ENCODE measurements at regions not wholly inside any gene's neighbourhood (a gene's known extent, or its start where the extent isn't known, plus 50 kb on each side); places are given as distances from the start of the nearest gene placed in this dataset.

- Histone ChIP-seq H3K4me3 (ENCODE audit: low read length in 2 of 2) (no peak overlapping the region), H3K27me3 (ENCODE audit: control insufficient read depth in 2 of 2, insufficient read depth in 2 of 2, low read length in 2 of 2) (no peaks in the 10 kb centered on the region), H3K36me3 (ENCODE audit: control insufficient read depth in 2 of 2, insufficient read depth in 2 of 2, low read length in 2 of 2) (no peaks in the 10 kb centered on the region), H3K4me1 (ENCODE audit: control insufficient read depth in 2 of 2, insufficient read depth in 2 of 2, low read length in 2 of 2) (no peaks in the 10 kb centered on the region), H3K9ac (ENCODE audit: low read depth in 1 of 2, low read length in 2 of 2) (no peak overlapping the region), H3K9me3 (ENCODE audit: control insufficient read depth in 2 of 2, low read length in 2 of 2) (no peaks in the 10 kb centered on the region), H3K27ac (ENCODE audit: low read depth in 2 of 2, low read length in 2 of 2) (no peak overlapping the region)
Observed at GRCh38 chr10:117781216-117781831, 238.8 kb downstream of the EMX2 start.

- H3K9me3 ChIP-seq (ENCODE audit: control insufficient read depth in 2 of 2, low read length in 2 of 2), result no peaks in the 10 kb centered on the region
- no peak overlapping the region for H3K27ac ChIP-seq (ENCODE audit: low read depth in 2 of 2, low read length in 2 of 2)
- no peaks in the 10 kb centered on the region for H3K27me3 ChIP-seq (ENCODE audit: control insufficient read depth in 2 of 2, insufficient read depth in 2 of 2, low read length in 2 of 2)
- no peaks in the 10 kb centered on the region for H3K36me3 ChIP-seq (ENCODE audit: control insufficient read depth in 2 of 2, insufficient read depth in 2 of 2, low read length in 2 of 2)
- H3K9ac ChIP-seq (ENCODE audit: low read depth in 1 of 2, low read length in 2 of 2), result no peak overlapping the region
- H3K4me3 ChIP-seq (ENCODE audit: low read length in 2 of 2), result no peak overlapping the region
- H3K4me1 ChIP-seq (ENCODE audit: control insufficient read depth in 2 of 2, insufficient read depth in 2 of 2, low read length in 2 of 2), result no peaks in the 10 kb centered on the region
Observed at GRCh38 chr10:117782276-117782675, 239.7 kb downstream of the EMX2 start.

GRCh38 chr10:117783698-117784395 is 241.3 kb downstream of the EMX2 start:
- no peaks in the 10 kb centered on the region for H3K9me3 ChIP-seq (ENCODE audit: control insufficient read depth in 2 of 2, low read length in 2 of 2)
- no peaks in the 10 kb centered on the region for H3K27me3 ChIP-seq (ENCODE audit: control insufficient read depth in 2 of 2, insufficient read depth in 2 of 2, low read length in 2 of 2)
- H3K27ac ChIP-seq (ENCODE audit: low read depth in 2 of 2, low read length in 2 of 2), result no peak overlapping the region
- no peak overlapping the region for H3K4me3 ChIP-seq (ENCODE audit: low read length in 2 of 2)
- H3K9ac ChIP-seq (ENCODE audit: low read depth in 1 of 2, low read length in 2 of 2), result no peak overlapping the region
- H3K4me1 ChIP-seq (ENCODE audit: control insufficient read depth in 2 of 2, insufficient read depth in 2 of 2, low read length in 2 of 2), result no peaks in the 10 kb centered on the region
- H3K36me3 ChIP-seq (ENCODE audit: control insufficient read depth in 2 of 2, insufficient read depth in 2 of 2, low read length in 2 of 2), result no peaks in the 10 kb centered on the region

- Histone ChIP-seq H3K4me1 (ENCODE audit: control insufficient read depth in 2 of 2, insufficient read depth in 2 of 2, low read length in 2 of 2) (no peaks in the 10 kb centered on the region), H3K27me3 (ENCODE audit: control insufficient read depth in 2 of 2, insufficient read depth in 2 of 2, low read length in 2 of 2) (no peaks in the 10 kb centered on the region), H3K9ac (ENCODE audit: low read depth in 1 of 2, low read length in 2 of 2) (no peak overlapping the region), H3K9me3 (ENCODE audit: control insufficient read depth in 2 of 2, low read length in 2 of 2) (no peaks in the 10 kb centered on the region), H3K4me3 (ENCODE audit: low read length in 2 of 2) (no peak overlapping the region), H3K27ac (ENCODE audit: low read depth in 2 of 2, low read length in 2 of 2) (no peak overlapping the region), H3K36me3 (ENCODE audit: control insufficient read depth in 2 of 2, insufficient read depth in 2 of 2, low read length in 2 of 2) (no peaks in the 10 kb centered on the region)
Observed at GRCh38 chr10:117784776-117785175, 242.2 kb downstream of the EMX2 start.

GRCh38 chr10:117788911-117789310 is 246.4 kb downstream of the EMX2 start:
- H3K27ac ChIP-seq (ENCODE audit: low read depth in 2 of 2, low read length in 2 of 2), result no peak overlapping the region
- H3K9ac ChIP-seq (ENCODE audit: low read depth in 1 of 2, low read length in 2 of 2), result no peak overlapping the region
- H3K4me1 ChIP-seq (ENCODE audit: control insufficient read depth in 2 of 2, insufficient read depth in 2 of 2, low read length in 2 of 2), result no peaks in the 10 kb centered on the region
- no peaks in the 10 kb centered on the region for H3K9me3 ChIP-seq (ENCODE audit: control insufficient read depth in 2 of 2, low read length in 2 of 2)
- no peaks in the 10 kb centered on the region for H3K36me3 ChIP-seq (ENCODE audit: control insufficient read depth in 2 of 2, insufficient read depth in 2 of 2, low read length in 2 of 2)
- H3K4me3 ChIP-seq (ENCODE audit: low read length in 2 of 2), result no peak overlapping the region
- H3K27me3 ChIP-seq (ENCODE audit: control insufficient read depth in 2 of 2, insufficient read depth in 2 of 2, low read length in 2 of 2), result no peaks in the 10 kb centered on the region

- H3K9me3 ChIP-seq (ENCODE audit: control insufficient read depth in 2 of 2, low read length in 2 of 2), result no peaks in the 10 kb centered on the region
- no peaks in the 10 kb centered on the region for H3K4me1 ChIP-seq (ENCODE audit: control insufficient read depth in 2 of 2, insufficient read depth in 2 of 2, low read length in 2 of 2)
- no peak overlapping the region for H3K9ac ChIP-seq (ENCODE audit: low read depth in 1 of 2, low read length in 2 of 2)
- H3K27me3 ChIP-seq (ENCODE audit: control insufficient read depth in 2 of 2, insufficient read depth in 2 of 2, low read length in 2 of 2), result no peaks in the 10 kb centered on the region
- no peak overlapping the region for H3K27ac ChIP-seq (ENCODE audit: low read depth in 2 of 2, low read length in 2 of 2)
- no peak overlapping the region for H3K4me3 ChIP-seq (ENCODE audit: low read length in 2 of 2)
- no peaks in the 10 kb centered on the region for H3K36me3 ChIP-seq (ENCODE audit: control insufficient read depth in 2 of 2, insufficient read depth in 2 of 2, low read length in 2 of 2)
Observed at GRCh38 chr10:117790179-117790578, 247.6 kb downstream of the EMX2 start.

- Histone ChIP-seq H3K27ac (ENCODE audit: low read depth in 2 of 2, low read length in 2 of 2) (no peak overlapping the region), H3K9me3 (ENCODE audit: control insufficient read depth in 2 of 2, low read length in 2 of 2) (no peaks in the 10 kb centered on the region), H3K9ac (ENCODE audit: low read depth in 1 of 2, low read length in 2 of 2) (no peak overlapping the region), H3K4me1 (ENCODE audit: control insufficient read depth in 2 of 2, insufficient read depth in 2 of 2, low read length in 2 of 2) (no peaks in the 10 kb centered on the region), H3K27me3 (ENCODE audit: control insufficient read depth in 2 of 2, insufficient read depth in 2 of 2, low read length in 2 of 2) (no peaks in the 10 kb centered on the region), H3K4me3 (ENCODE audit: low read length in 2 of 2) (no peak overlapping the region), H3K36me3 (ENCODE audit: control insufficient read depth in 2 of 2, insufficient read depth in 2 of 2, low read length in 2 of 2) (no peaks in the 10 kb centered on the region)
Observed at GRCh38 chr10:117790621-117791020, 248.1 kb downstream of the EMX2 start.

- Histone ChIP-seq H3K36me3 (ENCODE audit: control insufficient read depth in 2 of 2, insufficient read depth in 2 of 2, low read length in 2 of 2) (no peaks in the 10 kb centered on the region), H3K9ac (ENCODE audit: low read depth in 1 of 2, low read length in 2 of 2) (no peak overlapping the region), H3K9me3 (ENCODE audit: control insufficient read depth in 2 of 2, low read length in 2 of 2) (no peaks in the 10 kb centered on the region), H3K27ac (ENCODE audit: low read depth in 2 of 2, low read length in 2 of 2) (no peak overlapping the region), H3K27me3 (ENCODE audit: control insufficient read depth in 2 of 2, insufficient read depth in 2 of 2, low read length in 2 of 2) (no peaks in the 10 kb centered on the region), H3K4me1 (ENCODE audit: control insufficient read depth in 2 of 2, insufficient read depth in 2 of 2, low read length in 2 of 2) (no peaks in the 10 kb centered on the region), H3K4me3 (ENCODE audit: low read length in 2 of 2) (no peak overlapping the region)
Observed at GRCh38 chr10:117792214-117792613, 249.7 kb downstream of the EMX2 start.

GRCh38 chr10:117796130-117796745 is 250.5 kb downstream of the RAB11FIP2 start:
- H3K9ac ChIP-seq (ENCODE audit: low read depth in 1 of 2, low read length in 2 of 2), result no peak overlapping the region
- no peaks in the 10 kb centered on the region for H3K9me3 ChIP-seq (ENCODE audit: control insufficient read depth in 2 of 2, low read length in 2 of 2)
- no peak overlapping the region for H3K27ac ChIP-seq (ENCODE audit: low read depth in 2 of 2, low read length in 2 of 2)
- no peaks in the 10 kb centered on the region for H3K36me3 ChIP-seq (ENCODE audit: control insufficient read depth in 2 of 2, insufficient read depth in 2 of 2, low read length in 2 of 2)
- no peak overlapping the region for H3K4me3 ChIP-seq (ENCODE audit: low read length in 2 of 2)
- H3K27me3 ChIP-seq (ENCODE audit: control insufficient read depth in 2 of 2, insufficient read depth in 2 of 2, low read length in 2 of 2), result no peaks in the 10 kb centered on the region
- H3K4me1 ChIP-seq (ENCODE audit: control insufficient read depth in 2 of 2, insufficient read depth in 2 of 2, low read length in 2 of 2), result no peaks in the 10 kb centered on the region

GRCh38 chr10:117797296-117797695 is 249.4 kb downstream of the RAB11FIP2 start:
- Histone ChIP-seq H3K27me3 (ENCODE audit: control insufficient read depth in 2 of 2, insufficient read depth in 2 of 2, low read length in 2 of 2) (no peaks in the 10 kb centered on the region), H3K9me3 (ENCODE audit: control insufficient read depth in 2 of 2, low read length in 2 of 2) (no peaks in the 10 kb centered on the region), H3K4me3 (ENCODE audit: low read length in 2 of 2) (no peak overlapping the region), H3K27ac (ENCODE audit: low read depth in 2 of 2, low read length in 2 of 2) (no peak overlapping the region), H3K4me1 (ENCODE audit: control insufficient read depth in 2 of 2, insufficient read depth in 2 of 2, low read length in 2 of 2) (no peaks in the 10 kb centered on the region), H3K9ac (ENCODE audit: low read depth in 1 of 2, low read length in 2 of 2) (no peak overlapping the region), H3K36me3 (ENCODE audit: control insufficient read depth in 2 of 2, insufficient read depth in 2 of 2, low read length in 2 of 2) (no peaks in the 10 kb centered on the region)

All from mucosa of rectum (tissue), 2 donors.